Caco-2 (cell line): ENCODE measurements at regions not wholly inside any gene's neighbourhood (a gene's known extent, or its start where the extent isn't known, plus 50 kb on each side); places are given as distances from the start of the nearest gene placed in this dataset.
"Not testable (repeated sequence)": the region's sequence is repeated elsewhere in the genome, so short reads cannot be mapped to it uniquely, and the experiment has no call there.

Experiments used
- BruUV-seq: library from RNA; stranded (reverse); fragments of 400-500 nt; replicated peaks from 2 replicates; lab custom pipeline; 2021; lab: Mats Ljungman, UMichigan
- CTCF ChIA-PET: fragments of 300-600 bp; sonication (Branson Sonifier 250); formaldehyde crosslinking; loops from one replicate; lab custom pipeline; 2022; ENCODE audit warnings: antibody characterized with exemption; lab: Charles Lee
- POLR2A ChIA-PET: fragments of 300-600 bp; sonication (Branson Sonifier 250); formaldehyde crosslinking; loops from one replicate; lab custom pipeline; 2022; ENCODE audit warnings: antibody characterized with exemption; lab: Charles Lee
- DNase-seq, 2 experiments: peaks; one replicate each; pipeline versions ENCODE4 v3.0.0 to v3.0.0-alpha.2; 2020 to 2022
- H3K27me3 ChIP-seq: replicated peaks from 2 replicates; pipeline ENCODE4 v1.6.0; 2011; ENCODE audit warnings: low read length; ENCODE audit not compliant: control insufficient read depth, insufficient read depth
- H3K36me3 ChIP-seq: 2 replicates; pipeline ENCODE4 v1.5.1; 2011; ENCODE audit warnings: low read length; ENCODE audit not compliant: control insufficient read depth, insufficient read depth
- H3K4me1 ChIP-seq: fragments of 250-450 bp; sonication (Bioruptor Pico); 2 replicates; pipeline ENCODE4 v1.5.1; 2020; ENCODE audit warnings: mild to moderate bottlenecking
- H3K4me3 ChIP-seq: 2 replicates; pipeline ENCODE4 v1.5.1; 2011; ENCODE audit warnings: low read depth, mild to moderate bottlenecking, control low read depth, low read length
- H3K9me3 ChIP-seq: fragments of 250-450 bp; sonication (Bioruptor Pico); 2 replicates; pipeline ENCODE4 v1.5.1; 2020; ENCODE audit warnings: mild to moderate bottlenecking, moderate library complexity
- H3K27ac Mint-ChIP-seq: one replicate; pipeline ENCODE4 v1.8.0; 2022; ENCODE audit warnings: mixed read lengths; ENCODE audit not compliant: unreplicated experiment
- H3K27me3 Mint-ChIP-seq: one replicate; pipeline ENCODE4 v1.8.0; 2022; ENCODE audit warnings: mixed read lengths; ENCODE audit not compliant: insufficient read depth, unreplicated experiment
- H3K36me3 Mint-ChIP-seq: one replicate; pipeline ENCODE4 v1.8.0; 2022; ENCODE audit warnings: mild to moderate bottlenecking, mixed read lengths; ENCODE audit not compliant: insufficient read depth, unreplicated experiment
- H3K4me1 Mint-ChIP-seq: one replicate; pipeline ENCODE4 v1.8.0; 2022; ENCODE audit warnings: low read depth, mixed read lengths; ENCODE audit not compliant: unreplicated experiment
- H3K4me3 Mint-ChIP-seq: one replicate; pipeline ENCODE4 v1.8.0; 2022; ENCODE audit warnings: mild to moderate bottlenecking, moderate library complexity, mixed read lengths; ENCODE audit not compliant: unreplicated experiment
- H3K9me3 Mint-ChIP-seq: one replicate; pipeline ENCODE4 v1.8.0; 2022; ENCODE audit warnings: mixed read lengths; ENCODE audit not compliant: unreplicated experiment
- intact Hi-C: fragments of 100-400 bp; cut with micrococcal nuclease; formaldehyde crosslinking; loops from one replicate; pipeline ENCODE4 v1.10.0; 2022; ENCODE audit not compliant: unreplicated experiment

DNA sequence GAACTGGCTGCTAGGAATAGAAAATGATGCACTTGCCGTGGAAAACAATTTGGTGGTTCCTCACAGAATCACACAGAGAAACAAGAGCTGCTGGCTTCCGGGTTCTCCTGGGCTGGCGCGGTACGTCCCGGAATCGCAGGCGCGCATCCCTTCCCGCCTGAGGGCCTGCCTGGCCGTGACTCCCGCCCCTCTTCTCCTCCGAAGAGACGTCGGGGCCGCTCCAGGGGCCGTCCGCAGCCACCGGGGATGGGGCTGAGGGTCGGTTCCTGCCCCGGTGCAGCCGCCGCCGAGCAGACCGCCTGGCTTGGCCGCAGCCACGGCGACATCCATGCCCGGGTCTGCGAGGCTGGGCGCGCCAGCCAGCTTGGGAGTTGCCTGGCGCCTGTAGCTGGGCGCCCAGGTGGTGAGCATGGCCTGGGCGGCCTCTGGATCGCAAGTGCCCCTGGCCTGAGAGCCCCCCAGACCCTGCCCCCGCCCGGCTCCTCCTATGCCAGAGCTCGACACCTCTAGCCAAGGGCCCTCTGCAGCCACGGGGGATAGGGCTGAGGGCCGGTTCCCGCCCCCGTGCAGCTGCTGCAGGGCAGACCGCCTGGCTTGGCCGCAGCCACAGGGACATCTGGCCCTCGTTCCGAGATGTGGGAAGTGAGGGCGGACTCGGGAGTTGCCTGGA lies 83.9 kb upstream of the ZNG1F start:
- H3K36me3 Mint-ChIP-seq, POLR2A ChIA-PET, H3K27me3 ChIP-seq, H3K27me3 Mint-ChIP-seq, intact Hi-C loops, H3K4me1 Mint-ChIP-seq, H3K36me3 ChIP-seq, H3K27ac Mint-ChIP-seq, CTCF ChIA-PET, H3K9me3 Mint-ChIP-seq, H3K4me1 ChIP-seq, H3K9me3 ChIP-seq, H3K4me3 Mint-ChIP-seq, BruUV-seq, DNase-seq: not testable (repeated sequence)
- peak overlapping the region; percentile 27 for H3K4me3 ChIP-seq

DNA sequence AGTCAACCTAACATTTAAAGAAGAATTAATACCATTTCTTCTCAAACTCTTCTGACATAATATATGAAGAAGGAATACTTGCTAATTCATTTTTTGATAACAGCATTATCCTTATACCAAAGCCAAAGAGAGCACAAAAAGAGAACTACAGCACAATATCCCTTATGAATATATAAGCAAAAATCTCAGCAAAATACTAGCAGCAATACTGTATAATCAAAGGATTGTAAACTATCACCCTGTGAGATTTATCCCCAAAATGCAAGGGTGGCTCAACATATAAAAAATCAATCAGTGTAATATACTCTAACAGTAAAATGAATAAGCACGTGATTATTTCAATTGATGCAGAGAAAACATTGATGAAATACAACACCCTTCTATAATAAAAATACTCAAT lies 81.9 kb upstream of the ZNG1F start:
- H3K36me3 ChIP-seq, H3K4me1 ChIP-seq, H3K36me3 Mint-ChIP-seq, H3K4me3 Mint-ChIP-seq, H3K9me3 ChIP-seq, H3K27me3 ChIP-seq, H3K27me3 Mint-ChIP-seq, H3K4me3 ChIP-seq, H3K4me1 Mint-ChIP-seq, BruUV-seq, DNase-seq, POLR2A ChIA-PET, H3K27ac Mint-ChIP-seq, H3K9me3 Mint-ChIP-seq, CTCF ChIA-PET, intact Hi-C loops: not testable (repeated sequence)

DNA sequence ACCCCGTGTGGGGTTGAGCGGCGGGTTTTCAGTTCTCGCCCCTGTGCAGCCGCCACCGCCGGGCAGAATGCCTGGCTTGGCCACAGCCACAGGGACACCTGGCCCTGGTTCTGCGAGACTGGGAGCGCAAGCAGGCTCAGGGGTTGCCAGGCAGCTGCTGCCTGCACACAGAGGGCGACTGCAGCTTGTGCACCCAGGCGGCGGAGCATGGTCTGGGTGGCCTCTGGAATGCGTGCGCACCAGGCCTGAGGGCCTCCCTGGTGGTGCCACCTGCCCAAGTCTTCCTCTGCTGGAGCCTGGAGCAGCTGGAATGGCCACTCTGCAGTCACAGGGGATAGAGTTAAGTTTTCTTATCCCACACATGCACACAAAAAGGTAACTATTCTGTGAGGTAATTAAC lies 80.4 kb upstream of the ZNG1F start:
- CTCF ChIA-PET, BruUV-seq, H3K36me3 ChIP-seq, H3K27me3 Mint-ChIP-seq, H3K36me3 Mint-ChIP-seq, H3K4me1 ChIP-seq, H3K4me1 Mint-ChIP-seq, H3K9me3 Mint-ChIP-seq, DNase-seq, H3K4me3 ChIP-seq, POLR2A ChIA-PET, H3K9me3 ChIP-seq, H3K27ac Mint-ChIP-seq, H3K27me3 ChIP-seq, H3K4me3 Mint-ChIP-seq, intact Hi-C loops: not testable (repeated sequence)

DNA sequence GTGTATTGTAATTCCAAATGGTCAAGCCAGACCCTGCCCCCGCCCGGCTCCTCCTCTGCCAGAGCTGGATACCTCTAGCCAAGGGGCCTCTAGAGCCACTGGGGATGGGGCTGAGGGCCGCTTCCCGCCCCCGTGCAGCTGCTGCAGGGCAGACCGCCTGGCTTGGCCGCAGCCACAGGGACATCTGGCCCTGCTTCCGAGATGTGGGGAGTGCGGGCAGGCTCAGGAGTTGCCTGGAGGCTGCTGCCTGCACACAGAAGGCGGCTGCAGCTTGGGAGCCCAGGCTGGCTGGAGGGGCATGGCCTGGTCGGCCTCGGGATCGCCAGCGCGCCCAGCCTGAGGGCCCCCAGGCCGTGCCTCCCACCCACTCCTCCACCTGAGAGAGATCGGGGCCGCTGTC lies 79.9 kb upstream of the ZNG1F start:
- BruUV-seq: not testable (repeated sequence)

DNA sequence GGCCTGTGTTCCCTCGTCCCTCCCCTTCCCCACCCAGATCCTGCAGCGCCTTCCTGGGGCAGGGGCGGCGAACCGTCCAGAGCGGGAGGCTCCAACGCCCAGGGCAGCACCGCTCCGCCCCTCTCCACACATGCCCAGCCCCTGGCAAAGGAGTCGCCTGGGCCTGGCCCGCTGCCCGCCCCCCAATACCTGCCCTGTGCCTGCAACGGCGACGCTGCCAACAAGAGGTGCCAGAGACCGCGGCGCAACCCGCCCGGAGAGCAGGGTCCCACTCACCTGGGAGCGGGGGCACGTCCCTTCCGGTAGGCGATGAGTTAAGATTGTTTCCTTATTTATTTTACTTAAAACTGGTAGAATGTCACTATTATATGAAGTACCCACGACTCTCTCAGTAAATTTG lies 77.5 kb upstream of the ZNG1F start:
- POLR2A ChIA-PET, H3K9me3 Mint-ChIP-seq, H3K27me3 ChIP-seq, H3K4me1 Mint-ChIP-seq, BruUV-seq, H3K4me3 Mint-ChIP-seq, CTCF ChIA-PET, H3K9me3 ChIP-seq, H3K27ac Mint-ChIP-seq, H3K36me3 ChIP-seq, H3K4me3 ChIP-seq, H3K4me1 ChIP-seq, H3K36me3 Mint-ChIP-seq, H3K27me3 Mint-ChIP-seq, intact Hi-C loops, DNase-seq: not testable (repeated sequence)

More for the DNA sequence above, 79.9 kb upstream of the ZNG1F start:
- intact Hi-C loops, H3K27me3 Mint-ChIP-seq, POLR2A ChIA-PET, H3K27ac Mint-ChIP-seq, H3K4me3 Mint-ChIP-seq, DNase-seq, H3K4me3 ChIP-seq, H3K27me3 ChIP-seq, H3K36me3 ChIP-seq, H3K4me1 ChIP-seq, CTCF ChIA-PET, H3K4me1 Mint-ChIP-seq, H3K9me3 ChIP-seq, H3K9me3 Mint-ChIP-seq, H3K36me3 Mint-ChIP-seq: not testable (repeated sequence)

DNA sequence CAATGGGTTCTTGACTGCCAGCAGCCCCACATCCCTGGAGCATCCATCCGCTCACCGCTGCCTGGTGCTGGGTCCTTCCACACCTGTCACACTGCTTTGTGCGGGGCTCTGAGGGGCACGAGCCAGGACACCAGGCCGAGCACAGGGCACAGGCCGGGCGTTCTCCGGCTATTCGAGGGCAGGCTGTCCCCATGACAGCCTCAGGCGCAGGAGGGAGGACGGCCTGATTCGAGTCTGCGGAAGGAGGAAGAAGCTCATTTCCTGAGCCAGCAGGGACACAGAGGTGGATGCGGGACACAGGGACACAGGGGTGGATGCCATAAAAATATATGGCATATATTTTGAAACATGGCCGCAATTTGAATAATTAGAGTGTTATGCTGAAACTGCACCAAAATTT lies 76.9 kb upstream of the ZNG1F start:
- H3K4me1 ChIP-seq, CTCF ChIA-PET, H3K27me3 ChIP-seq, H3K4me3 ChIP-seq, H3K36me3 Mint-ChIP-seq, DNase-seq, H3K4me3 Mint-ChIP-seq, BruUV-seq, H3K27me3 Mint-ChIP-seq, intact Hi-C loops, H3K4me1 Mint-ChIP-seq, POLR2A ChIA-PET, H3K9me3 ChIP-seq, H3K36me3 ChIP-seq, H3K9me3 Mint-ChIP-seq, H3K27ac Mint-ChIP-seq: not testable (repeated sequence)

DNA sequence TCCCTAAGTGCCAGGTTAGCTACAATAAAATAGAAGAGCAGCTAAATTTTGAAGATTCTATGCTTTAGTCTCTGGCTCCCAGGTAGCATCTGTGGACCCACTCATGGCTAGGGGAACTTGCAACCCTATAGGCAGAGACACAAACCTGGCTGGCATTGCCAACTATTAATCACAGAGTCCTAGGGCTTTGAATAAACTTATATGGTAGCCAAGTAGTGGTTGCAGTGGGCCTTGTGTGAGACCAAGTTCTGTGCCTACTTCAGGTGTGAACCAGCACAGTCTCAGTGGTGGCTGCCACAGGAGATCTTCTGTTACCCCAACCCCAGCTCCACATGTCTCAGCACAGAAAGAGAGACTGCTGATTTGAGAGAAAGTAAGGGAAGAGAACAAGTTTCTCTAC lies 62.9 kb upstream of the ZNG1F start:
- BruUV-seq, H3K4me1 ChIP-seq, H3K4me3 ChIP-seq, H3K27ac Mint-ChIP-seq, H3K9me3 ChIP-seq, intact Hi-C loops, H3K27me3 Mint-ChIP-seq, H3K9me3 Mint-ChIP-seq, CTCF ChIA-PET, H3K4me1 Mint-ChIP-seq, H3K27me3 ChIP-seq, H3K4me3 Mint-ChIP-seq, H3K36me3 ChIP-seq, DNase-seq, POLR2A ChIA-PET, H3K36me3 Mint-ChIP-seq: not testable (repeated sequence)
